ENCODE measurements at regions not wholly inside any gene's neighbourhood (a gene's known extent, or its start where the extent isn't known, plus 50 kb on each side); places are given as distances from the start of the nearest gene placed in this dataset.

DNA sequence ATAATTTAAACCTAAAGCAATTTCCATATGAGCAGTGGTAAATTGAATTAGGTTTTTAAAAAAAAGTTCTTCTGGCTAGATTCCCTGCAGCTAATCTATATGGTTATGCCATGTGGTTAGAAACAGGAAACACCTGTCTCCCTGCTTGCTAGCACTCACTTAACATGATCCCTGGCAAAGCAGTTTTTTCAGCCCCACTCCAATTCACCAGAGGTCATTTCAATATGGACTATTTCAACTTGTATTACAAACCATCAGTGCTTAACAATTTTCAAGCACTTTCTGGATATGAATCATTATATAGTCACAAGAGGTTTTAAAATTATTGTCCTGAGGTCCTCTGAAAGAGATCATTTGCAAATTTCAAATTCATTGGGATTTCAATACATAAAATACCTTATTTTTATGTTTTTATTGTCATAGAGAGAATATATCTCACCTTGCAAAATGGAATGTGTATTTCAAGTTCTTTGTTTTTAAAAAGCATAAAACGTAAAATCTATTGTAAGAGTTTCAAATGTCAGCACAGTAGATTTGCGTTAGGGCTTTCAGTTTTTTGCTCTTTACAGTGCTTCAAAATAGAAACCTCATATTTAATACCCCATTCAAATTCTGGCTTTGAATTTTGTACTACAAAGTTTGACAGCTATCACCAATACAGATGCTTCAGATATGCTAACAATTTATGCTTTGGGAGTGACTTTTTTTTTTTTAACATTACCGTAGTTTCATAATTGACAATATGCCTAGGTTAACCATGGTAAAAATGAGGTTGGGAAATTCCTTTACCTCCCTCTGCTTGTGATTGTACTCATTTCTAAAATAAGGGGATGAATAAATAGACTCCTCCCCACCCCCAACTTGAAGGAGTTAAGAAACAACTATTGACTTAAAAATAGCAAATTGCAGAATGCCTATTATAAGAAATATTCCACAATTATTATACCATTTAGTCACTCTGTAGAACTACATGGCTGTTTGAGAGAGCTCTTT is 117.5 kb upstream of the HGF start:
- intact Hi-C loops (cut with DNase I) = no loop called here
- no peak overlapping the region for H3K4me3 ChIP-seq (ENCODE audit: low read length in 2 of 2)
- no peaks in the 10 kb centered on the region for H3K27me3 ChIP-seq (ENCODE audit: control insufficient read depth in 1 of 2, insufficient read depth in 2 of 2, low read length in 1 of 2)
- 59 to 61% methylated on average over 3 of the region's 3 CpGs for WGBS, 2 donors
- DNase-seq (no peak), ATAC-seq (ENCODE audit: low FRiP score) (no peak)
- no peaks in the 10 kb centered on the region for H3K4me1 ChIP-seq (ENCODE audit: control insufficient read depth in 1 of 2, insufficient read depth in 2 of 2, low read length in 2 of 2)
- no peaks in the 10 kb centered on the region for H3K36me3 ChIP-seq (ENCODE audit: control insufficient read depth in 1 of 2, insufficient read depth in 2 of 2, low read length in 1 of 2)
- no peaks in the 10 kb centered on the region for H3K9me3 ChIP-seq (ENCODE audit: control insufficient read depth, low read length)
- H3K27ac ChIP-seq (ENCODE audit: low read depth in 1 of 2, low read length in 2 of 2) = no peak overlapping the region

DNA sequence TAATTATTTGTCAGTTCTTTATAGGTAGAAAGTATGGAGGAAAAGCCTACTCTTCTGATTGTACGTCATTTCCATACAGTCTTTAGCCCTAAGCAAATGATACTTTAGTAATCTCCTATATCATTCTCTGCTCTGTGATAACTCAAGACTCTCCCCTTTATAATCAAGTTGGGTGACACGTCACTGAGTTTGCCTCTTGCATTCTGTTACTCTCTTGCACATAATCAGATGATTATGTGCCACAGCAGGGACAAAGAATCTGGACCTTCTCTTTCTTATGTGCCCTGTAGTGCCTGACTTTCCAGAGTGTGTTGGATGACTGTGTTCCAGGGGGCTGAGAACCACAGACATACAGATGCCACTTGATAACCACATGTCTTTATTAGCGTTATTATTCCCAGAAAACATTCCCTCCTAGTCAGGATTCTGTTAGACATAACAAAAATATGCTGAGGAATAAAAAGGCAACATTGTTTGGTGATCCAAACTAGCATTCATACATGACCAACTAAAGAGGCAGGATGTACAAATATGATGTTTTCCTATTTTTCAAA is 116.4 kb upstream of the HGF start:
- WGBS, 2 donors = 84 to 86% methylated on average over 3 of the region's 3 CpGs
- no peak for DNase-seq
- no peaks in the 10 kb centered on the region for H3K9me3 ChIP-seq (ENCODE audit: control insufficient read depth, low read length)
- no peaks in the 10 kb centered on the region for H3K27me3 ChIP-seq (ENCODE audit: control insufficient read depth in 1 of 2, insufficient read depth in 2 of 2, low read length in 1 of 2)
- intact Hi-C loops (cut with DNase I) = no loop called here
- no peaks in the 10 kb centered on the region for H3K4me1 ChIP-seq (ENCODE audit: control insufficient read depth in 1 of 2, insufficient read depth in 2 of 2, low read length in 2 of 2)
- no peak for ATAC-seq (ENCODE audit: low FRiP score)
- H3K4me3 ChIP-seq (ENCODE audit: low read length in 2 of 2) = no peak overlapping the region
- H3K27ac ChIP-seq (ENCODE audit: low read depth in 1 of 2, low read length in 2 of 2) = no peak overlapping the region
- no peaks in the 10 kb centered on the region for H3K36me3 ChIP-seq (ENCODE audit: control insufficient read depth in 1 of 2, insufficient read depth in 2 of 2, low read length in 1 of 2)

DNA sequence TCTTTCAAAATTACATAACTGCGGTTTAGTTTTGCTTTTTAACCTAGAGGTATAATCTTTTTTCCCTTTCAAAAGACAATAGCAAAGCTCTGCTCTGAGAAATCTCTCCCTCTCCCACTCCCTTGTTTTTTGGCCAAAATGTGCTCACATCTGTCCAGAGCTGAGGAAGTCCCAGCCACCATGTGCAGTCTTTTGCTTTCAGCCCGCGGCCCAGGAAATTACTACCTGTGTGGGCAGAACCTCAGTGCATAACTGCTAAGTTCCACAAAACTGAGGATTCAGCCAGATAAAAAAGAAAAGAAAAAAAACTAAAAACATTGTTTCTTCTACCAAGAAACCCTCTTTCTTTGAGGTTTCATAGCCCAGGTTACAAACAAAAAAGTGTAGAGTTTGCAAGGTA is 115.0 kb upstream of the HGF start:
- intact Hi-C loops (cut with DNase I) = no loop called here
- Histone ChIP-seq H3K27me3 (ENCODE audit: control insufficient read depth in 1 of 2, insufficient read depth in 2 of 2, low read length in 1 of 2) (no peaks in the 10 kb centered on the region), H3K4me1 (ENCODE audit: control insufficient read depth in 1 of 2, insufficient read depth in 2 of 2, low read length in 2 of 2) (no peaks in the 10 kb centered on the region), H3K9me3 (ENCODE audit: control insufficient read depth, low read length) (no peaks in the 10 kb centered on the region), H3K4me3 (ENCODE audit: low read length in 2 of 2) (no peak overlapping the region), H3K36me3 (ENCODE audit: control insufficient read depth in 1 of 2, insufficient read depth in 2 of 2, low read length in 1 of 2) (no peaks in the 10 kb centered on the region), H3K27ac (ENCODE audit: low read depth in 1 of 2, low read length in 2 of 2) (no peak overlapping the region)
- DNase-seq (no peak), ATAC-seq (ENCODE audit: low FRiP score) (no peak)
- WGBS, 2 donors = 84 to 85% methylated on average over 3 of the region's 3 CpGs

DNA sequence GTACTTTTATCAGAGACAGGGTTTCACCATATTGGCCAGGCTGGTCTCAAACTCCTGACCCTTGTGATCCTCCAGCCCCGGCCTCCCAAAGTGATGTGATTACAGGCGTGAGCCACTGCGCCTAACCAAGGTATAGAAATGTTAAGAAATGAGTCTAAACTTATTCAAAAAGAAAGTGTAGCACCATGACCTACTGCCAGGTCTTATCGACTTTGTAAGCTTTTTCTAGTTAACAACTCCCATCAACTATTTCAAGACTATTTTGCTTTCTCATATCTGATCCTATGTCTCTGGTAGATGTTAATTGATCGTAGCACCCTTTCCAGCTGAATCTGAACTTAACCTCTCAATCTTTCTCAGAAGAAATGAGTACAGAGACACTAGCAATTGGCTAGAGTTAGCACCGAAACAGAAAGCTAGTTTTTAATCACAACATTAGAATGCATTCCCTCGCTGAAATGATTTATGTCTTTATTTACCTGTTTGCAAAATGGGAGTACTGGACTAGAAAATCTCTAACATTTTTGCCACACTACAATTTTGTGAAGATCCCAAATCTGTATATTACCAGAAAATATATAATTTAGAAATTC is 114.0 kb upstream of the HGF start:
- H3K27ac ChIP-seq (ENCODE audit: low read depth in 1 of 2, low read length in 2 of 2) = no peak overlapping the region
- H3K4me1 ChIP-seq (ENCODE audit: control insufficient read depth in 1 of 2, insufficient read depth in 2 of 2, low read length in 2 of 2) = no peaks in the 10 kb centered on the region
- no peaks in the 10 kb centered on the region for H3K36me3 ChIP-seq (ENCODE audit: control insufficient read depth in 1 of 2, insufficient read depth in 2 of 2, low read length in 1 of 2)
- WGBS, 2 donors = 86 to 91% methylated on average over 7 of the region's 7 CpGs
- H3K4me3 ChIP-seq (ENCODE audit: low read length in 2 of 2) = no peak overlapping the region
- ATAC-seq (ENCODE audit: low FRiP score) = no peak
- no peaks in the 10 kb centered on the region for H3K27me3 ChIP-seq (ENCODE audit: control insufficient read depth in 1 of 2, insufficient read depth in 2 of 2, low read length in 1 of 2)
- no peaks in the 10 kb centered on the region for H3K9me3 ChIP-seq (ENCODE audit: control insufficient read depth, low read length)
- intact Hi-C loops (cut with DNase I) = no loop called here
- no peak for DNase-seq

DNA sequence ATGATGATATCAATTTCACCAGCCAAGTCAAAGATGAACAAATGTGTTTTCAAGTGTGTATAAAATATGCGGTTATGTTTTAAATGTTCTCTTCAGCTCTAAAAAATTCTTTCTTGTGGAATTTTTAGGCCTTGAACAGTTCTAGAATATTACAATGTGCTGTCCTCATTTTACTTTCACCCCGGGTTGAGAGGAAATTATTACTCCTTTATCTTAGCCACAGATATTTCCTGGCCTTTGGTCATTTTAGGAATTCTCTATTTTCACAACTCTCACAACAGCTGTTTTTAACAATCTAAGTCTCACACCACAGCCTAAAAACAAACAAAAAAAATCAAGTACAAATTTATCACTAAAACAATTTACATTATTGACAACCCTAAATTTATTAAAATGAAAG is 112.2 kb upstream of the HGF start:
- ATAC-seq (ENCODE audit: low FRiP score) (no peak), DNase-seq (no peak)
- intact Hi-C loops (cut with DNase I) = no loop called here
- H3K36me3 ChIP-seq (ENCODE audit: control insufficient read depth in 1 of 2, insufficient read depth in 2 of 2, low read length in 1 of 2) = no peaks in the 10 kb centered on the region
- 38 to 43% methylated on average over 2 of the region's 2 CpGs for WGBS, 2 donors
- H3K4me3 ChIP-seq (ENCODE audit: low read length in 2 of 2) = no peak overlapping the region
- no peak overlapping the region for H3K27ac ChIP-seq (ENCODE audit: low read depth in 1 of 2, low read length in 2 of 2)
- no peaks in the 10 kb centered on the region for H3K4me1 ChIP-seq (ENCODE audit: control insufficient read depth in 1 of 2, insufficient read depth in 2 of 2, low read length in 2 of 2)
- no peaks in the 10 kb centered on the region for H3K27me3 ChIP-seq (ENCODE audit: control insufficient read depth in 1 of 2, insufficient read depth in 2 of 2, low read length in 1 of 2)
- H3K9me3 ChIP-seq (ENCODE audit: control insufficient read depth, low read length) = no peaks in the 10 kb centered on the region

DNA sequence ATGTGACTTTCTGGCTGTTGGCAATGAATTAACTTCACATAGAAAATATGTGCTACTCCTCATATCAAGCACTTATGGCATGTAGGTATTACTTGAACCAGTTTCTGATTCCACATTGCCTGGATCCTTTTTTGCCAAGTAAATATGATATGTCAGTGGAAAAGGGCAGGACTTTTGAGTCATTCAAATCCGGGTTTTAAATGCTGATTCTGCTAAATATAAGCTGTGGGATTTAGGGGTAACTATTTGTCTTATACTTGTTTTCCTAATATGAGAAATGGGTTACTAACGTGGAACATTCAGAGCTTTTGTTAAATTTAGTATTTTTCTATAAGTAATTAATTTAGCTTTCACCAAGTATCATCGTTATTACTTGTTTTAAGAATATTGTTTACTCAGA is 108.0 kb upstream of the HGF start:
- no peak for DNase-seq
- no peaks in the 10 kb centered on the region for H3K27me3 ChIP-seq (ENCODE audit: control insufficient read depth in 1 of 2, insufficient read depth in 2 of 2, low read length in 1 of 2)
- no peaks in the 10 kb centered on the region for H3K9me3 ChIP-seq (ENCODE audit: control insufficient read depth, low read length)
- intact Hi-C loops (cut with DNase I) = no loop called here
- H3K4me3 ChIP-seq (ENCODE audit: low read length in 2 of 2) = no peak overlapping the region
- H3K27ac ChIP-seq (ENCODE audit: low read depth in 1 of 2, low read length in 2 of 2) = no peak overlapping the region
- no peaks in the 10 kb centered on the region for H3K36me3 ChIP-seq (ENCODE audit: control insufficient read depth in 1 of 2, insufficient read depth in 2 of 2, low read length in 1 of 2)
- no peak for ATAC-seq (ENCODE audit: low FRiP score)
- WGBS, 2 donors = 79 to 83% methylated on average over 3 of the region's 3 CpGs
- H3K4me1 ChIP-seq (ENCODE audit: control insufficient read depth in 1 of 2, insufficient read depth in 2 of 2, low read length in 2 of 2) = no peaks in the 10 kb centered on the region

DNA sequence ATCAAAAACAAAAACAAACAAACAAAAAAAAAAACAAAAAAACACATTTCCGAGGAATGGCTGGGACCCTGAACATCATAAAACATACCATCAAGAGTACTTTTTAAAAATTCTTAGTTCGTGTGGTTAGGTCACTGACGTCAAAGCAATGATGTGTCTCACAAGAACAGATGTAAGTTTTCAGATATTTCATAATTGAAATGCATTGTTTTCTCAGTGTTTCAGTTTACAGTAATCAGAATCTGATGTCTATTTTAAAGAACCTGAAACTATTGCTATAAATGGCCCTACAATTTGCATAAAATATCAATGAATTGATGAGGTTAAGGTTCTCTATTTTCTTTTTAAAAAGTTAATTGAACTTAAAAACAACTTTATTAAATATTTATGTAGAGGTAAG is 103.7 kb upstream of the HGF start:
- intact Hi-C loops (cut with DNase I) = no loop called here
- no peaks in the 10 kb centered on the region for H3K27me3 ChIP-seq (ENCODE audit: control insufficient read depth in 1 of 2, insufficient read depth in 2 of 2, low read length in 1 of 2)
- H3K36me3 ChIP-seq (ENCODE audit: control insufficient read depth in 1 of 2, insufficient read depth in 2 of 2, low read length in 1 of 2) = no peaks in the 10 kb centered on the region
- H3K4me1 ChIP-seq (ENCODE audit: control insufficient read depth in 1 of 2, insufficient read depth in 2 of 2, low read length in 2 of 2) = no peaks in the 10 kb centered on the region
- no peak overlapping the region for H3K27ac ChIP-seq (ENCODE audit: low read depth in 1 of 2, low read length in 2 of 2)
- DNase-seq (no peak), ATAC-seq (ENCODE audit: low FRiP score) (no peak)
- H3K4me3 ChIP-seq (ENCODE audit: low read length in 2 of 2) = no peak overlapping the region
- WGBS, 2 donors = 87% methylated on average over 3 of the region's 3 CpGs
- no peaks in the 10 kb centered on the region for H3K9me3 ChIP-seq (ENCODE audit: control insufficient read depth, low read length)

DNA sequence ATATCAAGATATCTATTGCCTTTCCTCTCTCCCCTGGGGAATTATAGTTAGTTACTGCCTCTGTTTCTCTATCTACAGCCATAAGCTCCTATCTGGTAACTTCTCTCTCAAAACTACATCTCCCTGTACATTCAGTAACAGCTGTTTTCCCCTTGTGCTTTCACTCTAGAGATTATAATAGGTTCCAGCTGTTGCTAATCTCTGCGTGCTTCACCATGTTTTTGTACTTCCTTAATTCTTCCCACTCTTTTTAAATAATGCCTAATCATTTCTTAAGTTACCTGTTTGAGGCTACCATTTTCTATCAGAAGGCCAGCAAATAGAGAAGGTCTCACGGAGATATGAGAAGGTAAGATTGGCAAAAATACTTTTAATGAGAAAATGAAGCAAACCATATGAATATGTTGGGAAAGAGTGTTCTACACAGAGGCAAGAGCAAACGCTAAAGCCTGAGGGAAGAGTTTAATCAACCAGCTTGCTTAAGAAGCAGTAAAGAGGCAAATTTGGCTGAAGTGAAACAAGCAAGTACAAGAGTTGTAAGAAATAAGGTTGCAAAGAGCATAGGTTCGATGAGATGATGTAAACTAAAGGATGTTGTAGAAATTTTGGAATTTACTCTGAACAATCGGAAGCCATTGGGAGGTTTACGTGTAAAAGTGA is 101.9 kb upstream of the HGF start:
- H3K27me3 ChIP-seq (ENCODE audit: control insufficient read depth in 1 of 2, insufficient read depth in 2 of 2, low read length in 1 of 2) = no peaks in the 10 kb centered on the region
- 88 to 89% methylated on average over 6 of the region's 6 CpGs for WGBS, 2 donors
- H3K36me3 ChIP-seq (ENCODE audit: control insufficient read depth in 1 of 2, insufficient read depth in 2 of 2, low read length in 1 of 2) = no peaks in the 10 kb centered on the region
- intact Hi-C loops (cut with DNase I) = no loop called here
- no peaks in the 10 kb centered on the region for H3K9me3 ChIP-seq (ENCODE audit: control insufficient read depth, low read length)
- no peak overlapping the region for H3K27ac ChIP-seq (ENCODE audit: low read depth in 1 of 2, low read length in 2 of 2)
- no peak overlapping the region for H3K4me3 ChIP-seq (ENCODE audit: low read length in 2 of 2)
- ATAC-seq (ENCODE audit: low FRiP score) (no peak), DNase-seq (no peak)
- H3K4me1 ChIP-seq (ENCODE audit: control insufficient read depth in 1 of 2, insufficient read depth in 2 of 2, low read length in 2 of 2) = no peaks in the 10 kb centered on the region

All from aorta (tissue), 5 donors.